22Rv1 (cell line): ENCODE measurements at regions not wholly inside any gene's neighbourhood (a gene's known extent, or its start where the extent isn't known, plus 50 kb on each side); places are given as distances from the start of the nearest gene placed in this dataset.

ENCODE experiments used
- H3K27ac ChIP-seq: fragments of 450-650 bp; 2 replicates; pipeline ENCODE4 v1.5.1; 2017
- ZFX ChIP-seq: fragments of 450-650 bp; IDR thresholded peaks from 2 replicates; pipeline ENCODE4 v1.6.1; 2017; ENCODE audit warnings: antibody characterized with exemption, borderline replicate concordance
- TF ChIP-seq, protein P1 (sequence below): fragments of 450-650 bp; IDR thresholded peaks from 2 replicates; pipeline ENCODE4 v1.5.1; 2017; ENCODE audit warnings: mild to moderate bottlenecking

DNA sequence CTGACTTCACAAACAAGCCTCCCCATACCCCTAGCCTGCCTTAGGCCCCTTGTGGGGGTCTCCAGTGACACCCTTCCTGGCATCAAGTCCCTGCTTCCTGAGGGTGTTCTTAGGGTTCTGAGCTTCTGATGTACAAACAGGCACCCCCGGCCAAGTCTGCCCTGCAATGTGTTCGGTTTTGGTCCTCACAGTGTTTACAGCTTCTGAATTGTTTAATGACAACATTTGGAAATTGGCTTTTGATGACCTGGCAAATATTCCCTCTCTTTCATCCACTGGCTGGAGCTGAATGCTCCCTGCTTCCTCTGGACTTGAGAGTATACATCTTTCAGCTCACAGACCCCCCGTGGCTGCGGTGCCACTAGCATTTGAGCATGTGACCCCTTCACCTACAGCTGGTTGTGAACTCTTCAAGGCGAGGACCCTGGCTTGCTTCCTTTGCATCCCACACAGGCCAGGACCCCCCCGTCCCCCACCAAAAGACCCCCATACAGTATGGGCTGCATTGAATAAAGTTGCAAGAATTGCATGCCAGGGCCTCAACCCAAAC, 180.8 kb downstream of the KATNIP start:
- H3K27ac ChIP-seq, result no peak overlapping the region
- TF ChIP-seq ZFX, result no peak
- TF ChIP-seq, protein P1, sequence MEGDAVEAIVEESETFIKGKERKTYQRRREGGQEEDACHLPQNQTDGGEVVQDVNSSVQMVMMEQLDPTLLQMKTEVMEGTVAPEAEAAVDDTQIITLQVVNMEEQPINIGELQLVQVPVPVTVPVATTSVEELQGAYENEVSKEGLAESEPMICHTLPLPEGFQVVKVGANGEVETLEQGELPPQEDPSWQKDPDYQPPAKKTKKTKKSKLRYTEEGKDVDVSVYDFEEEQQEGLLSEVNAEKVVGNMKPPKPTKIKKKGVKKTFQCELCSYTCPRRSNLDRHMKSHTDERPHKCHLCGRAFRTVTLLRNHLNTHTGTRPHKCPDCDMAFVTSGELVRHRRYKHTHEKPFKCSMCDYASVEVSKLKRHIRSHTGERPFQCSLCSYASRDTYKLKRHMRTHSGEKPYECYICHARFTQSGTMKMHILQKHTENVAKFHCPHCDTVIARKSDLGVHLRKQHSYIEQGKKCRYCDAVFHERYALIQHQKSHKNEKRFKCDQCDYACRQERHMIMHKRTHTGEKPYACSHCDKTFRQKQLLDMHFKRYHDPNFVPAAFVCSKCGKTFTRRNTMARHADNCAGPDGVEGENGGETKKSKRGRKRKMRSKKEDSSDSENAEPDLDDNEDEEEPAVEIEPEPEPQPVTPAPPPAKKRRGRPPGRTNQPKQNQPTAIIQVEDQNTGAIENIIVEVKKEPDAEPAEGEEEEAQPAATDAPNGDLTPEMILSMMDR, result no peak

DNA sequence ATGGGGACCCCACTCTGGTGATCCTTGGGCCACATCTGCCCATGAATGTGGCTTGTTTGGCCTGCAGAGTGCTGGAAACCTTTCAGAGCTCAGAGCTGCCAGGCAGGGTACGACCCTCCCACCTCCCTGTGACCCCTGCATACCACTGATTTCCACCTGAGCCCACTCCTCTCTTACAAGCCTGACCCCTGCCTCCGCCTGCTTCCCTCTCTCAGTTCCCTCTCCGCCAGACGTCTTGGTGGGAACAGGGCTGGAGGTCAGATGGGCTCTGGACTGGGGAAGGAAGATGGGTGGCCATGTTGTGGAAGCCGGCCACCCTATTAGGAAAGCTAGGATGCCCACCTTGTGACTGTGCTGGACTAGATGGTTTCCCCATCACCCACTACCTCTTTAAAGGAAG, 185.1 kb downstream of the KATNIP start:
- H3K27ac ChIP-seq, result no peak overlapping the region
- TF ChIP-seq, protein P1, result no peak

DNA sequence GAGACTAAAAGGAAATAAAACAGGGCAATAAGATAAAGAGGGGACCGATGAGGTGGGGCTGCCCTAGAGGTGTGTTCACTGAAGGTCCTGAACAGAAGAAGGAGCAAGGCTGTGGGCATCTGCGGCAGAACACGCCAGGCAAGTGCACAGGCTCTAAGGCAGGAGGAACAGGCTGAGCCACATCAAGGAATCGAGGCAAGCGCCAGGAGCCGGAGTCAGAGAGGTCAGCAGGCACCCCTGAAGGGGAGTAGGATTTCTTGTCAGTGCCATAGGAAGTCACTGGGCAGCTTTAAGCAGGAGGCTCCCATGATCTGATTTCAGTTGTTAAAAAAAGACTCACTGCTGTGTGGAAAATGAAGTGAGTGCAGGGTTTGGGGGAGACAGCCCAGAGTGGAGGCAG, 186.5 kb downstream of the KATNIP start:
- no peak for TF ChIP-seq ZFX
- TF ChIP-seq, protein P1, result no peak
- H3K27ac ChIP-seq, result no peak overlapping the region

DNA sequence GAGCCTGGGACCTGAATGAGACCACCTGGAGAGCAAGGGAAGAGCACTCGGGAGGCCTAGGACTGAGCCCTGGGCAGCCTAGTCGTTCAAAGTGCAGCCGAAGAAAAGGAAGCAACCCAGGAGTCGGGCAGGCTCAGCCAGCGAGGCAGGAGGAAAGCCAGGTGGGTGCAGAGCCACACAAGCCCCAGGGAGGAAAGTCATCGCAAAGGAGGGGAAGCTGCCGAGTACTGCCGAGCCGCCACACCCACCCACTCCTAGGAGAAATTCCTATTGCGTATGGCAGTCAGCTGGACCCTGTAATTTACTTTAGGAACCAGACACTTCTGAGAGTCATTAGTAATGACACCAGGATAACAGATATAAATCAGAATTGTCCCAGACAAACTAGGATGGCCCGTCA, 187.6 kb downstream of the KATNIP start:
- TF ChIP-seq, protein P1, result no peak
- no peak for TF ChIP-seq ZFX
- H3K27ac ChIP-seq, result no peak overlapping the region
